CD4-positive, alpha-beta memory T cell (primary cell): ENCODE measurements at regions not wholly inside any gene's neighbourhood (a gene's known extent, or its start where the extent isn't known, plus 50 kb on each side); places are given as distances from the start of the nearest gene placed in this dataset.

Experiments used
- CTCF ChIA-PET: fragments of 350-600 bp; sonication (Branson Sonifier 250); formaldehyde crosslinking; loops from one replicate; lab custom pipeline; 2021; ENCODE audit warnings: inconsistent platforms; ENCODE audit not compliant: partially characterized antibody; lab: Charles Lee
- POLR2A ChIA-PET: fragments of 350-600 bp; sonication (Branson Sonifier 250); formaldehyde crosslinking; loops from one replicate; lab custom pipeline; 2021; ENCODE audit not compliant: partially characterized antibody; lab: Charles Lee
- DNase-seq, 5 donors: peaks; one replicate each; pipeline versions ENCODE4 v3.0.0 to v3.0.0-alpha.2; 2020 to 2022; ENCODE audit warnings: mixed read lengths in 1 of 5
- H3K27ac ChIP-seq: one replicate; pipeline ENCODE4 v1.7.0; 2013; ENCODE audit warnings: low read depth, low read length
- H3K27me3 ChIP-seq: 2 replicates; pipeline ENCODE4 v1.7.0; 2013; ENCODE audit warnings: mild to moderate bottlenecking, low read length, moderate library complexity; ENCODE audit not compliant: insufficient read depth
- H3K36me3 ChIP-seq: 2 replicates; pipeline ENCODE4 v1.7.0; 2013; ENCODE audit warnings: mild to moderate bottlenecking, low read length, moderate library complexity; ENCODE audit not compliant: insufficient read depth
- H3K4me1 ChIP-seq: 2 replicates; pipeline ENCODE4 v1.7.0; 2013; ENCODE audit warnings: mild to moderate bottlenecking, low read length, moderate library complexity; ENCODE audit not compliant: insufficient read depth
- H3K4me3 ChIP-seq, 2 donors: one replicate each; pipeline ENCODE4 v1.7.0; 2013; ENCODE audit warnings: low read length in 2 of 2, mild to moderate bottlenecking in 1 of 2
- H3K9me3 ChIP-seq, 2 donors: one replicate each; pipeline ENCODE4 v1.7.0; 2013; ENCODE audit warnings: low read length in 2 of 2, control low read depth in 1 of 2; ENCODE audit not compliant: control insufficient read depth in 1 of 2
- H3K27ac Mint-ChIP-seq, 7 donors: one replicate each; pipeline ENCODE4 v1.8.0; 2020 to 2021; ENCODE audit warnings: mixed read lengths in 7 of 7, mild to moderate bottlenecking in 6 of 7, inconsistent platforms in 3 of 7, moderate library complexity in 3 of 7
- H3K27me3 Mint-ChIP-seq, 2 donors: one replicate each; pipeline ENCODE4 v1.8.0; 2020 to 2021; ENCODE audit warnings: mixed read lengths in 2 of 2
- H3K36me3 Mint-ChIP-seq, 2 donors: one replicate each; pipeline ENCODE4 v1.8.0; 2020 to 2021; ENCODE audit warnings: mixed read lengths in 2 of 2, inconsistent platforms in 1 of 2, mild to moderate bottlenecking in 1 of 2
- H3K4me1 Mint-ChIP-seq, 4 donors: one replicate each; pipeline ENCODE4 v1.8.0; 2020 to 2021; ENCODE audit warnings: mixed read lengths in 4 of 4, mild to moderate bottlenecking in 1 of 4
- H3K4me3 Mint-ChIP-seq, 8 donors: one replicate each; pipeline ENCODE4 v1.8.0; 2020 to 2021; ENCODE audit warnings: mixed read lengths in 8 of 8, mild to moderate bottlenecking in 7 of 8, moderate library complexity in 6 of 8, inconsistent platforms in 3 of 8
- H3K9me3 Mint-ChIP-seq, 8 donors: one replicate each; pipeline ENCODE4 v1.8.0; 2020 to 2021; ENCODE audit warnings: mixed read lengths in 8 of 8, mild to moderate bottlenecking in 5 of 8, inconsistent platforms in 3 of 8, moderate library complexity in 1 of 8
- intact Hi-C: fragments of 100-400 bp; cut with micrococcal nuclease; formaldehyde crosslinking; loops from one replicate; pipeline ENCODE4 v1.15.1; 2023

DNA sequence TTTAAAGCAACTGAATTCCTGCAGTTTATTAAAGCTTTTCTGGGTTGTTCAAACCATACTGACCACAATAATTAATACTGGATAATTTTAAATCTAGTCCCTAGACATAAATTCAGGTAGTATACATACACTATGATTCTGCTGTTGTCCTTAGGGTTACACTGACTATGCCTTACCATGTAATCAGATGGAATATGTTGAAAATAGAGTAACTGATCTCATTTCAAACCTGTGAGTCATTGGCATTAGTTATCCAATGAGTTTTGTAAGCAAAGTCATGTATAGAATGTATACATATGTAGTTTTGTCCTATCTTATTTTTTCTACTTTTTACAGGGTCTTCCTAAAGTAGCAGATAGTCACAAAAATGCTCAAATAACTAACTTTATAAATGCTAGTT is 517.1 kb upstream of the CCDC54 start:
- Mint-ChIP-seq H3K4me1 (no peaks in the 10 kb centered on the region), H3K4me3 (no peak overlapping the region), H3K27ac (no peak overlapping the region), H3K27me3 (no peaks in the 10 kb centered on the region), H3K9me3 (peaks cover 0 to 8% (median 0%) of the 10 kb centered on the region in 8 donors), H3K36me3 (no peaks in the 10 kb centered on the region)
- DNase-seq, result no peak
- ChIA-PET POLR2A (no interaction called here), CTCF (no interaction called here)
- intact Hi-C loops, result no loop called here
- no peaks in the 10 kb centered on the region for H3K4me1 ChIP-seq
- no peaks in the 10 kb centered on the region for H3K9me3 ChIP-seq
- H3K36me3 ChIP-seq, result no peaks in the 10 kb centered on the region
- H3K27ac ChIP-seq, result no peak overlapping the region
- no peak overlapping the region for H3K4me3 ChIP-seq
- no peaks in the 10 kb centered on the region for H3K27me3 ChIP-seq

DNA sequence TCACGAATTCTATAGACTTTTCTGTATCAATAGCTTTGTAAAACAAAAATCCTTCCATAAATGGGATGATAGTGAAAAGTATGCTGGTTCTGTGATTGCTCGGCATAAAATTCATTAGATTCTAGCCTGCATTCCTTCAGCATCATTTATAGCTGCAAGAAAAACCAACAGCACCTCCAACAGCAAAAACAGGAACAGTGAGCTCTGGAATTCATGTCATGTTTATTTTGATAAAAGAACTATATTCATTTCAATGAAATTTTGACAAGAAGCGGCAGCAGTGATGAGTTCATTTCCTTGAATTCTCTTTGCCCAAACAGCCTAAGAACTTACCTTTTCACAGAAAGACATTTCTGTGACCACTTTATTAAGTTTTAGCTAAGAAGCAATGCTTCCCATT is 515.2 kb upstream of the CCDC54 start:
- CTCF ChIA-PET, result no interaction called here
- Histone ChIP-seq H3K27ac (no peak overlapping the region), H3K27me3 (no peaks in the 10 kb centered on the region), H3K9me3 (no peaks in the 10 kb centered on the region), H3K4me3 (no peak overlapping the region), H3K36me3 (no peaks in the 10 kb centered on the region), H3K4me1 (no peaks in the 10 kb centered on the region)
- Mint-ChIP-seq H3K36me3 (no peaks in the 10 kb centered on the region), H3K9me3 (peaks cover 0 to 7% (median 0%) of the 10 kb centered on the region in 8 donors), H3K4me3 (no peak overlapping the region), H3K27me3 (no peaks in the 10 kb centered on the region), H3K27ac (no peak overlapping the region), H3K4me1 (no peaks in the 10 kb centered on the region)
- intact Hi-C loops, result no loop called here
- POLR2A ChIA-PET, result no interaction called here
- no peak for DNase-seq

DNA sequence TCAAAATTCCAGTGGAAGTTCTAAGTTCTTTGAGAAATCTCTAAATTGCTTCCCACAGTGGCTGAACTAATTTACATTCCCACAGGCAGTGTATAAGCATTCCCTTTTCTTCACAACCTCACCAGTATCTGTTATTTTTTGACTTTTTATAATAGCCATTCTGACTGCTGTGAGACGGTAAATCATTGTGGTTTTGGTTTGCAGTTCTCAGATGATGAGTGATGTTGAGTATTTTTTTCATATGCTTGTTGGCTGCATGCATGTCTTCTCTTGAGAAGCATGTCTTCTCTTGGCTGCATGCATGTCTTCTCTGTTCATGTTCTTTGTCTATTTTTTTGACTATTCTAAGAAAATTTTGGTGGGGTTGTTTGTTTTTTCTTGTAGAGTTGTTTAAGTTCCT is 499.6 kb upstream of the CCDC54 start:
- Histone ChIP-seq H3K4me1 (no peaks in the 10 kb centered on the region), H3K9me3 (no peaks in the 10 kb centered on the region), H3K27me3 (no peaks in the 10 kb centered on the region), H3K27ac (no peak overlapping the region), H3K36me3 (no peaks in the 10 kb centered on the region), H3K4me3 (no peak overlapping the region)
- no peaks in the 10 kb centered on the region for H3K27me3 Mint-ChIP-seq
- H3K27ac Mint-ChIP-seq, result no peak overlapping the region
- intact Hi-C loops, result no loop called here
- POLR2A ChIA-PET, result no interaction called here
- DNase-seq, result no peak
- no peaks in the 10 kb centered on the region for H3K36me3 Mint-ChIP-seq
- peaks cover 0 to 6% (median under 1%) of the 10 kb centered on the region in 8 donors for H3K9me3 Mint-ChIP-seq
- CTCF ChIA-PET, result no interaction called here
- H3K4me3 Mint-ChIP-seq, result no peak overlapping the region
- H3K4me1 Mint-ChIP-seq, result no peaks in the 10 kb centered on the region

DNA sequence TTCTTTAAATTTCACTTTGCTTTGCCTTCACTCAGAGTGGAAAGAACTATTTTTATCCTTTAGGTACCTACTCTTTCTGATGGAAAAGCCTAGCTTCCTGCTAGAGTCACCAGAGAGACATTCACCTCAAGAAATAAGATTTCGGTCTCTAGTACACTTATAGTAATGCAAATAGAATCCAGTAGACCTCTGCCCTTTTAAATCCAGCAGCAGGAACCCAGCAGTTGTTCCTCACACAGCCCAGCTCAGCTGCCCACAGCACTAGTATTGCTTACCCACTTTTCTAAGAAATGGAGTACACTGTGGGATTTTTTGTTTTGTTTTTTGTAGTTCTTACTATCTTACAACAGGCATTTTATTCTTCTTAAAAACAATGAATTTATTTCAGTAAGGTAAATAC is 497.0 kb upstream of the CCDC54 start:
- H3K27me3 ChIP-seq, result no peaks in the 10 kb centered on the region
- H3K4me3 ChIP-seq, result no peak overlapping the region
- Mint-ChIP-seq H3K36me3 (no peaks in the 10 kb centered on the region), H3K9me3 (peaks cover 0 to 6% (median 0%) of the 10 kb centered on the region in 8 donors), H3K4me3 (no peak overlapping the region), H3K27ac (no peak overlapping the region), H3K4me1 (no peaks in the 10 kb centered on the region), H3K27me3 (no peaks in the 10 kb centered on the region)
- no peak overlapping the region for H3K27ac ChIP-seq
- POLR2A ChIA-PET, result no interaction called here
- H3K9me3 ChIP-seq, result no peaks in the 10 kb centered on the region
- intact Hi-C loops, result no loop called here
- CTCF ChIA-PET, result no interaction called here
- H3K36me3 ChIP-seq, result no peaks in the 10 kb centered on the region
- DNase-seq, result no peak
- H3K4me1 ChIP-seq, result no peaks in the 10 kb centered on the region

DNA sequence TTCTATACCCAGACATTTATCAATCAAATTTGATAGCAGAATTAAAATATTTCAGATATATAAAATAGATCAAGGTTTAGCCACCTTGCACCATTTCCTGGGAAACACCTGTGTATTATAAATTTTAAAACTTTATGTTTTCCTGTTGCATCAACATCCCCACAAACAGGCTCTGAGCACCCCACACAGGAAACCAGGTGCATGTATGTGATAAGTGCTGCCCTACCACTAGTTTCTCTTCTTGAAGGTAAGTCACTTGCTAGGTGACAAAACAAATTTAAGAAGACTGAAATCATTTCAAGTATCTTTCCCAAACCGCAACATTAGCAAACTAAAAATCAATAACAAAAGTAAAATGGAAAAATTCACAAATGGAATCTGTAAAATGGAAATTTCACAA is 496.1 kb upstream of the CCDC54 start:
- H3K27me3 Mint-ChIP-seq, result no peaks in the 10 kb centered on the region
- no peak for DNase-seq
- no peak overlapping the region for H3K27ac Mint-ChIP-seq
- no peaks in the 10 kb centered on the region for H3K4me1 Mint-ChIP-seq
- H3K27ac ChIP-seq, result no peak overlapping the region
- H3K4me3 ChIP-seq, result no peak overlapping the region
- peaks cover 0 to 10% (median 3%) of the 10 kb centered on the region in 8 donors for H3K9me3 Mint-ChIP-seq
- no peaks in the 10 kb centered on the region for H3K36me3 ChIP-seq
- intact Hi-C loops, result no loop called here
- ChIA-PET CTCF (no interaction called here), POLR2A (no interaction called here)
- no peaks in the 10 kb centered on the region for H3K4me1 ChIP-seq
- no peaks in the 10 kb centered on the region for H3K36me3 Mint-ChIP-seq
- H3K4me3 Mint-ChIP-seq, result no peak overlapping the region
- H3K9me3 ChIP-seq, result no peaks in the 10 kb centered on the region
- H3K27me3 ChIP-seq, result no peaks in the 10 kb centered on the region

DNA sequence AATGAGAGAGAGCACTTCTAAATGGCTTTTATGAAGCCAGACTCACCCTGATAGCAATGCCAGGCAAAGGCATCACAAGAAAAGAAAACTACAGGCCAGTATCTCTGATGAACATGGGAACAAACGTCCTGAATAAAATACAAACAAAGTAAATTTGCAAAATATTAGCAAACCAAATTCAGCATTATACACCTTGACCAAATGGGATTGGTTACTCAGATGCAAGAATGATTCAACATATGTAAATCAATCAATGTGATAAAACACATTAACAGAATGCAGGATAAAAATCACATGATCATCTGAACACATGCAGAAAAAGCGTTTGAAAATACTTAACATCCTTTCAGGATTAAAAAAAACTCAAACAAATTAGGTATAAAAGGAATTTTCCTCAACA is 494.9 kb upstream of the CCDC54 start:
- H3K9me3 ChIP-seq, result no peaks in the 10 kb centered on the region
- Mint-ChIP-seq H3K27me3 (no peaks in the 10 kb centered on the region), H3K9me3 (peaks cover 0 to 10% (median 3%) of the 10 kb centered on the region in 8 donors), H3K36me3 (no peaks in the 10 kb centered on the region), H3K4me3 (no peak overlapping the region), H3K4me1 (no peaks in the 10 kb centered on the region), H3K27ac (no peak overlapping the region)
- CTCF ChIA-PET, result no interaction called here
- no peak for DNase-seq
- intact Hi-C loops, result no loop called here
- H3K27ac ChIP-seq, result no peak overlapping the region
- no peaks in the 10 kb centered on the region for H3K4me1 ChIP-seq
- POLR2A ChIA-PET, result no interaction called here
- no peak overlapping the region for H3K4me3 ChIP-seq
- no peaks in the 10 kb centered on the region for H3K36me3 ChIP-seq
- H3K27me3 ChIP-seq, result no peaks in the 10 kb centered on the region

DNA sequence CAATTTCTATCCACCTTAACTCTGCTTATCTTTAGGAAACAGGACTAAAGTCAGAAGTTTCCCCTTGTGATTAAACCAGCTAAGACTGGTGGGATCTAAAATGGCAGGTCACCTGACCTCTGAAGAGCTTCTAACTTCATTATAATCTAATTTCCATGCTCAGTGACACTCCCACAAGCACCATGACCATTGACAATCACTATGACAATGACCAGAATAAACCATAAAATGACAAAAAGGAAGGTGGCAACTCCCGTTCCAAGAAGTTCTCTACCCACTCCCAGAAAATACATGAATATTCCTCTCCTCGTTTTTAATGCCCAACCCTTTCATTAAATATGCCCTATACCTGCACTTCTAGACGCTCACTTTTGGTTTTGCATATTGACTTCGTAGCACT is 471.2 kb upstream of the CCDC54 start:
- H3K27me3 Mint-ChIP-seq, result peaks cover 0 to 3% of the 10 kb centered on the region in 2 donors
- no peaks in the 10 kb centered on the region for H3K36me3 ChIP-seq
- peaks cover 0 to 2% (median 0%) of the 10 kb centered on the region in 8 donors for H3K9me3 Mint-ChIP-seq
- H3K36me3 Mint-ChIP-seq, result no peaks in the 10 kb centered on the region
- no peak for DNase-seq
- H3K4me1 ChIP-seq, result no peaks in the 10 kb centered on the region
- CTCF ChIA-PET, result no interaction called here
- no peak overlapping the region for H3K4me3 Mint-ChIP-seq
- POLR2A ChIA-PET, result no interaction called here
- H3K9me3 ChIP-seq, result no peaks in the 10 kb centered on the region
- H3K27ac Mint-ChIP-seq, result no peak overlapping the region
- intact Hi-C loops, result no loop called here
- no peak overlapping the region for H3K27ac ChIP-seq
- H3K4me3 ChIP-seq, result no peak overlapping the region
- H3K27me3 ChIP-seq, result no peaks in the 10 kb centered on the region
- no peaks in the 10 kb centered on the region for H3K4me1 Mint-ChIP-seq
